Nephron progenitor cell (in vitro differentiated cells): ENCODE measurements at regions not wholly inside any gene's neighbourhood (a gene's known extent, or its start where the extent isn't known, plus 50 kb on each side); places are given as distances from the start of the nearest gene placed in this dataset.

ENCODE experiments used
- DNase-seq: peaks from one replicate; pipeline ENCODE4 v3.0.0; 2021
- H3K27ac Mint-ChIP-seq: 2 replicates; pipeline ENCODE4 v1.8.0; 2021; ENCODE audit warnings: mild to moderate bottlenecking, moderate library complexity, mixed read lengths
- H3K27me3 Mint-ChIP-seq: 2 replicates; pipeline ENCODE4 v1.8.0; 2021; ENCODE audit warnings: mild to moderate bottlenecking, low read depth, mixed read lengths; ENCODE audit not compliant: poor library complexity
- H3K36me3 Mint-ChIP-seq: 2 replicates; pipeline ENCODE4 v1.8.0; 2021; ENCODE audit warnings: low read depth, mixed read lengths
- H3K4me1 Mint-ChIP-seq: 2 replicates; pipeline ENCODE4 v1.8.0; 2021; ENCODE audit warnings: mixed read lengths
- H3K4me3 Mint-ChIP-seq: 2 replicates; pipeline ENCODE4 v1.8.0; 2021; ENCODE audit warnings: mild to moderate bottlenecking, moderate library complexity, mixed read lengths
- H3K9me3 Mint-ChIP-seq: 2 replicates; pipeline ENCODE4 v1.8.0; 2021; ENCODE audit warnings: mild to moderate bottlenecking, moderate library complexity, mixed read lengths
- TF ChIP-seq, protein P1 (sequence below): fragments of 200-600 bp; sonication (generic); IDR thresholded peaks from 2 replicates; pipeline ENCODE4 v1.5.0; 2021; ENCODE audit warnings: antibody characterized with exemption

DNA sequence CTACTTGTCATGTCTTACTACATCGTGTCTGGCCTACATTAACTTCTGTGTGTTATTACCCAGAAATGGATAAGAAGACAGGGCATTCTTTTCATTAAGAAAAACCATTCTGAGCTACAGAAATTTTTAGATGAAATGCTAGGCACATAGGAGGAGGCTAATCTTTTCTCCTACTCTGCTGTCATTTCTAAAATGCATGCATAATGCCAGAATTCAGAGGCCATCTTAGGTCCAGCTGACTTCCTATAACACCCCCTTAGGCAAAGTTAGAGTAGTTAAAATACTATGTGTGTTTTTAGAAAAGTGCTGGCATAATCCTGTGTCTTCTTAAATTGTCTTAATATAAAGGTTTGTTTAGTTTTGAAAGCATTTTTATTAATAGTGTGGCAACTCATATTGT, 352.6 kb downstream of the CSNK1G3 start:
- DNase-seq = no peak
- no peak overlapping the region for H3K4me3 Mint-ChIP-seq
- H3K9me3 Mint-ChIP-seq = peaks cover 7% of the 10 kb centered on the region
- peaks cover 6% of the 10 kb centered on the region for H3K36me3 Mint-ChIP-seq
- TF ChIP-seq, protein P1, sequence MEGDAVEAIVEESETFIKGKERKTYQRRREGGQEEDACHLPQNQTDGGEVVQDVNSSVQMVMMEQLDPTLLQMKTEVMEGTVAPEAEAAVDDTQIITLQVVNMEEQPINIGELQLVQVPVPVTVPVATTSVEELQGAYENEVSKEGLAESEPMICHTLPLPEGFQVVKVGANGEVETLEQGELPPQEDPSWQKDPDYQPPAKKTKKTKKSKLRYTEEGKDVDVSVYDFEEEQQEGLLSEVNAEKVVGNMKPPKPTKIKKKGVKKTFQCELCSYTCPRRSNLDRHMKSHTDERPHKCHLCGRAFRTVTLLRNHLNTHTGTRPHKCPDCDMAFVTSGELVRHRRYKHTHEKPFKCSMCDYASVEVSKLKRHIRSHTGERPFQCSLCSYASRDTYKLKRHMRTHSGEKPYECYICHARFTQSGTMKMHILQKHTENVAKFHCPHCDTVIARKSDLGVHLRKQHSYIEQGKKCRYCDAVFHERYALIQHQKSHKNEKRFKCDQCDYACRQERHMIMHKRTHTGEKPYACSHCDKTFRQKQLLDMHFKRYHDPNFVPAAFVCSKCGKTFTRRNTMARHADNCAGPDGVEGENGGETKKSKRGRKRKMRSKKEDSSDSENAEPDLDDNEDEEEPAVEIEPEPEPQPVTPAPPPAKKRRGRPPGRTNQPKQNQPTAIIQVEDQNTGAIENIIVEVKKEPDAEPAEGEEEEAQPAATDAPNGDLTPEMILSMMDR = no peak
- H3K27me3 Mint-ChIP-seq = no peaks in the 10 kb centered on the region
- H3K4me1 Mint-ChIP-seq = peaks cover 18% of the 10 kb centered on the region
- no peak overlapping the region for H3K27ac Mint-ChIP-seq

DNA sequence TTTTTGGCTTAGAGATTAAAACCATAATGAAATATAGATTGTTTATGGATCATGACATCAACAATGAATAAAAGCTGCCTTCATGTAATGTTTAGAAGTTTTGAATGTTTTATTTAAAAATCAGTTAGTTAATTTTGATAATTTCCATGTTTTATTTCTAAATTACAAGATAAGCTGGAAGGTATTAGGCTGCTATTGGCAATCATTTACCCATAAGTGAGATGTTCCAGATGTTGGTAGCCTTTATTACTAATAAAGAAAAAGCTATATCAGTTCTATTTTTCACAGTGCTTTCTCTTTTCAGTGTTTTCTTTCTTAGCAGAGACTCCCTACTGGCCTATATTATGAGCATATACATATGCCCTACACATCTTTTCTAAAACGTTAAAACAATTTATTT, 347.0 kb downstream of the CSNK1G3 start:
- H3K4me1 Mint-ChIP-seq = peaks cover 8% of the 10 kb centered on the region
- no peaks in the 10 kb centered on the region for H3K9me3 Mint-ChIP-seq
- no peaks in the 10 kb centered on the region for H3K27me3 Mint-ChIP-seq
- no peak overlapping the region for H3K27ac Mint-ChIP-seq
- no peak overlapping the region for H3K4me3 Mint-ChIP-seq
- no peak for DNase-seq
- H3K36me3 Mint-ChIP-seq = no peaks in the 10 kb centered on the region
- TF ChIP-seq, protein P1 = no peak

DNA sequence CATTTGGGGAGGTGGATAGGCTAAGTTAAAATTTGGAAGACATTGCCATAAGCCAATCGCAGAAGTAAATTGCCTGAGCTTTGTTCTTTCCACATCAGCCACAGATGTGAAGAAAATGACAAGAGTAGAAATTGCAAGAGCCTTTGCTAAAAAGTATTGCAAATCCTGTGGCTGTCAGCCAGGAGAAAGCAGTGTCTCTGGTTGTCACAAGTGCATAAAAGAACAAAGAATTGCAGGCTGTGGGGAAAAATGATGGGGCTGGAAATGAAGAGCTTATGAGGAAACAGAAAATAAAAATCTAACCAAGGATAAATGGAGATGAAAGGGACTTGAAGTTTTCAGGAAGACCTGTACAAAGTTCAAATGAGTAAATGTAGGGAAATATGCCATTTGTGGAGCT, 344.8 kb downstream of the CSNK1G3 start:
- Mint-ChIP-seq H3K27me3 (no peaks in the 10 kb centered on the region), H3K27ac (no peak overlapping the region), H3K9me3 (peaks cover 8% of the 10 kb centered on the region), H3K4me3 (no peak overlapping the region), H3K4me1 (peaks cover 8% of the 10 kb centered on the region), H3K36me3 (no peaks in the 10 kb centered on the region)
- TF ChIP-seq, protein P1 = no peak
- DNase-seq = no peak

DNA sequence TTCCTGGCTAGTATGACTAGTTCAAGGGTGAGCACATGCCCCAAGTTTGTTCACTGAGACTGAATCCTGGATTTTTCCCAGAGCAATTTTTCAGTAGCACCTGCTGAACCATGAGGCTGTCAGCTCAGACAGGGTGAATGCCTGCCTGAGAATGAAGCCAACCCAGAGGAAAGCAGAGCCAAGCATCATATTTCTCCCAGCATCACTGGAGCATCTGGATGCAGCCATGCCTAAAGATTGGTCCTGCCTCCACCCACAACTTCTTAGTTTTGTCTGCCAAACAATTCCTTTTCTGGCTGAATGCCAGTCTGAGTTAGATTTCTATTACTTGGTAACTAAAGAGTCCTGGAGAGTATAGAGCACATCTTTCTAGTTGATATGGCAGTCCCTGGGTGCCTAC, 343.6 kb downstream of the CSNK1G3 start:
- Mint-ChIP-seq H3K9me3 (peaks cover 18% of the 10 kb centered on the region), H3K27me3 (peaks cover 3% of the 10 kb centered on the region), H3K4me3 (no peak overlapping the region), H3K27ac (no peak overlapping the region), H3K4me1 (peaks cover 8% of the 10 kb centered on the region), H3K36me3 (peaks cover 8% of the 10 kb centered on the region)
- TF ChIP-seq, protein P1 = no peak
- DNase-seq = no peak

DNA sequence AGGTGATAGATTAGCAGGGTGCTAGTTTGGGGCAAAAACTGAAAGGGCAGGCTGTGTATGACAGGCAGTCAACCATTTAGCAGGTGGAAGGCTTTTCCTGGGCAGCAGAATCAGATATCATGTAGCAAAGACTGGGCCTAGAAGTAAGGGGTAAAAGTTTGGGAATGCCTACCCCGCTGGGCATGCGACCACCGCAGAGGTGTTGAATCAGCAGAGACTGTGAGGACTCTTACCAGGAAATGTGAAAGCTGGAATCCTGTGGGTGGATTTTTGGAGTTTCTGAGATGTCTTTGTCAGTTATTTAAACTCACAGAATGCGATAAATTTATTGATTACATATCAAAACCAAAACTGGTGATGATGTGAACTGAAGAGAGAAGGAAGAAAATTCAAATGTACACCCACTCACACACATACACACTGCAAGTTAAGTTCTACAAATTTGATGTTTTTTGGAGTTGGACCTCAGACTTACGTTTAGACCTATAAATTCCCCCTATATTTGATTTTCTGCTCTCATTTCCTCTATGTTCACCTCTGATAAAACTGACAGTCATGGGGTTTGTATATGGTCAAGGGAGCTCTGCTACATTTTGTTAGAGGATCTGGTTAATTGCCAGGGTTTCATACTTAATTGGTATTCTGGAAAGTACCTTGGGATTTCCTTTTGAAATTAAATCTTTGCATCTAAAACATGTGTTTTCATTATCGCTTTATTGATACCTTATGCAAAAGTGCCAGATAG, 333.6 kb downstream of the CSNK1G3 start:
- DNase-seq = no peak
- Mint-ChIP-seq H3K36me3 (peaks cover 20% of the 10 kb centered on the region), H3K27me3 (peaks cover 2% of the 10 kb centered on the region), H3K4me1 (peaks cover 6% of the 10 kb centered on the region), H3K9me3 (peaks cover 26% of the 10 kb centered on the region), H3K4me3 (no peak overlapping the region), H3K27ac (no peak overlapping the region)
- TF ChIP-seq, protein P1 = no peak

DNA sequence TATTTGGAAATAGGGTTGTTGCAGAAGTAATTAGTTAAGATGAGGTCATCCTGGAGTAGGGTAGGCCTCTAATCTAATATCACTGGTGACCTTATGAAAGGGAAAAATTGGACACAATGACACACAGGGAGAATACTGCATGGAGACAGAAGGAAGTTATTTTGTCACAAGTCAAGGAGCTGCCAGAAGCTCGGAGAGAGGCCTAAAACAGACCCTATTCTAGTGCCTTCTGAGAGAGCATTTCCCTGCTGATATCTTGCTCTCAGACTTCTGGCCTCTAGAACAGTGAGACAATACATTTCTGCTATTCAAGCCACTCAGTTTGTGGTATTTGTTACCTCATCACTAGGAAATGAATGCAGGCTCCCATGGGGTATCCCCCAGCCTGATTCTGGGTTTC, 332.9 kb downstream of the CSNK1G3 start:
- Mint-ChIP-seq H3K27me3 (peaks cover 2% of the 10 kb centered on the region), H3K36me3 (peaks cover 24% of the 10 kb centered on the region), H3K9me3 (peaks cover 30% of the 10 kb centered on the region), H3K4me1 (peaks cover 6% of the 10 kb centered on the region), H3K27ac (no peak overlapping the region), H3K4me3 (no peak overlapping the region)
- TF ChIP-seq, protein P1 = no peak
- no peak for DNase-seq
